Fibroblast of the conjunctiva (primary cell): ENCODE measurements at regions not wholly inside any gene's neighbourhood (a gene's known extent, or its start where the extent isn't known, plus 50 kb on each side); places are given as distances from the start of the nearest gene placed in this dataset.
A peak's percentile ranks its signal among the peaks of the same experiment; 100 is the strongest.
"Not testable (repeated sequence)": the region's sequence is repeated elsewhere in the genome, so short reads cannot be mapped to it uniquely, and the experiment has no call there.

Experiments used
- DNase-seq: peaks from one replicate; pipeline ENCODE4 v3.0.0-alpha.2; 2010; ENCODE audit warnings: low read depth

- DNase-seq: no peak
These were observed 511.1 kb upstream of the UBE2E2 start for GRCh38 chr3:22691856-22692628.

DNA sequence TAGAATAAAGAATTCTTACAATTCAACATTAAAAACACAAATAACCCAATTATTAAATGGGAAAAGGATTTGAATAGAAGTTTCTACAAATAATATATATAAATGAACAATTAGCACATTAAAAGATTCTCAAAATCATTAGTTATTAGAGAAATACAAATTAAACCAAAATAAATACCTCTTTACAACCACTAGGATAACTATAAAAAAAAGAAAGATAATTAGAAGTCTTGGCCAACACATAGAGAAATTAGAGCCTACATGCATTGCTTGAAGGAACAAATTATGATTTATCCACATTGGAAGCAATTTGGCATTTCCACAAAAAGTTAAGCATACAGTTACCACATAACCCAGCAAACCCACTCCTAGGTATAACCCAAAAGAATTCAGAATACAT, 502.3 kb upstream of the UBE2E2 start:
- DNase-seq: no peak

DNA sequence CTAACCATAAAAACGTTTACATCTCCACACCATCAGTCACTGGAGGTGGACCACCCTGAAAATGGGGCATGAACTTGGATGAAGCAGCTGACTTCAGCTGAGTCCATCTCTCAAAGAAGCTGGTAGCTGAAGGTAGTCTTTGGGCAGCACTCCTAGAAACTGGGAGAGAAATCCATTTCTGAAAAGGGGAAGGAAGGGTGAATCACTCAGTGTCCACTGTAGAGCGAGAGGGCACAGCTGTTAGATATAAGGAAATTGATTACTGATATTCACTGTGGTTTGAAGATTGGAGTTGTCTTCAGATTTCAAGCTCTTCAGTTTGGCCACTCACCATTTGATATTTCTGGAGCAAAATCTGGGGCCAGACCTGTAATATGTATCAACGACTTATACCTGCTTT, 499.0 kb upstream of the UBE2E2 start:
- no peak for DNase-seq

- DNase-seq: no peak
These were observed 498.4 kb upstream of the UBE2E2 start for GRCh38 chr3:22704571-22705354.

DNA sequence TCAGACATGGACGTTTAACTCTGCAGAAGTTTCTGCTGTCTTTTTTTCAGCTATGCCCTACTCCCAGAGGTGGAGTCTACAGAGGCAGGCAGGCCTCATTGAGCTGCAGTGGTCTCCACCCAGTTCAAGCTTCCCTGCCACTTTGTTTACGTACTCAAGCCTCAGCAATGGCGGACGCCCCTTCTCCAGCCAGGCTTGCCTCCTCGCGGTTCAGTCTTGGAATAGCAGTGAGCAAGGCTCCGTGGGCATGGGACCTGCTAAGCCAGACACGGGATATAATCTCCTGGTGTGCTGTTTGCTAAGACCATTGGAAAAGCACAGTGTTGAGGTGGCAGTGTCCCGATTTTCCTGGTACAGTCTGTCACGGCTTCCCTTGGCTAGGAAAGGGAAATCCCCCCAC, 496.2 kb upstream of the UBE2E2 start:
- not testable (repeated sequence) for DNase-seq

- DNase-seq: peak; percentile 80
These were observed 489.2 kb upstream of the UBE2E2 start for GRCh38 chr3:22713936-22714335.

GRCh38 chr3:22714749-22715148, 488.4 kb upstream of the UBE2E2 start:
- DNase-seq: no peak

GRCh38 chr3:22720596-22720995, 482.5 kb upstream of the UBE2E2 start:
- DNase-seq: no peak

DNA sequence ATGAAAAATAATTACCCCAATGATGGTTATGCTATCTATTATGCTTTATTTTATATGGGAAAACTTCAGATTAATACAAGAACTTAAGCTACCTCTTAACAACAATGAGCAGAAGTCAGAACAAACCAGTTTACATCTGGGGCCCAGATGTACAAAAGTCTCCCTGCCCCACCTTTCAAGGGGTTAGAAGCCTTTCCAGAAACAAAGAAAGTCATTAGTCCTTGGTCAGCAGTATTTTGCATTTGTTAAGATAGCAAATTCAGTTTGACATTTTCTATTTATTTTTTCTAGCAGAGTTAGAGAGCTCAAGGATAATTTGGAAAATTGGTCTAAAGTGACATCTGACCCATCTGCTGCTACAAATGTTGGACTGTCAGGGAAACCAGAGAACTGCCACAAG, 478.7 kb upstream of the UBE2E2 start:
- no peak for DNase-seq

DNA sequence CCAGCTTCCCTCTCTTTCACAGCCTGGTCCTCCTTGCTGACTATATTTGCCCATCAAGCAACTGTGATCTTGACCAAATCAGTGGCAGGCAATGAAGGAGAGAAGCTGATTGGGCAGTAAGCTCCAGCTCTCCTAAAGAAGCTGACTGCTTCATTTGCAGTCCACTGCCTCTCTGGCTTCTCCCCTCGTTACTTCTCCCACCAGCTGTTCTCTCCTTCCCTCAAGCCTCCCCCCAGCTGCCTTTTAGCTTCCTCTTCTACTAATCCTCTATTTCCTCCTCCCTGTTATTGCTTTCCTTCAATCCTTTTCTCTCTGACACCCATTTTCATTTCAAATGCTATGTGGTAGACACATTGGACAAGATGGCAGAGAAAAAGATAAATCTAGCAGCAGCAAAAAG, 474.7 kb upstream of the UBE2E2 start:
- DNase-seq: no peak

- DNase-seq: no peak
These were observed 473.9 kb upstream of the UBE2E2 start for GRCh38 chr3:22729212-22729611.

GRCh38 chr3:22729981-22730380, 473.1 kb upstream of the UBE2E2 start:
- no peak for DNase-seq

GRCh38 chr3:22730701-22731100, 472.4 kb upstream of the UBE2E2 start:
- DNase-seq: no peak

GRCh38 chr3:22731901-22732300, 471.2 kb upstream of the UBE2E2 start:
- DNase-seq: no peak

- DNase-seq: no peak
These were observed 470.5 kb upstream of the UBE2E2 start for GRCh38 chr3:22732641-22733040.

DNA sequence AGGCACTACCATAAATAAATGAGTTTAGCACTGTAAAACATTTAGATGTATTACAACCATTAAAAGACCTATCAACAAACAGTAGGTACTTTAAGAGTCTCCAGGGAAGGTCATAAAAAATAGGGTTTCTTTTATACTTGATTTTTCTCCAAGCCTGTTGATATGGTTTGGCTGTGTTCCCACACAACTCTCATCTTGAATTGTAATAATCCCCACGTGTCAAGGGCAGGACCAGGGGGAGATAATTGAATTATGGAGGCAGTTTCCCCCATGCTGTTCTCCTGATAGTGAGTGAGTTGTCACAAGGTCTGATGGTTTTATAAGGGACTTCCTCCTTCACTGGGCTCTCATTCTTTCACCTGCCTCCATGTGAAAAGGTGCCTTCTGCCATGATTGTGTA, 468.9 kb upstream of the UBE2E2 start:
- no peak for DNase-seq

DNA sequence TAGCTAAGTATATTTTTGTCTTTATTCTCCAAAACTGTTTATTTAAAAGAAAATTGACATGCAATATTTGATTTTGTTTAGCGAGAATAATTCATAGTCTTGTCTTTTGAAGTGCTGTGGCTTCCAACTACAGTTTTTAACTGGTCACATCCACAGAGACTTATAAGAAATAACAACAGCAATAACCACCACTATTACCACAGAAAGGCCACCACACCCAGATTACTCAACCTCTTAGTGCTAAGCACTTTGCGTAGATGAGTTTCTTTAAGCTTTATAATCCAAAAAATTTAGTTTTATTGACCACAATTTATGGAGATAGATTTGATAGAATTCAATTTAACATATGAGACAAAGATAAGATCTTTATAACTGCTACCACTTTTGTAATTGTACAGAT, 468.4 kb upstream of the UBE2E2 start:
- no peak for DNase-seq

DNA sequence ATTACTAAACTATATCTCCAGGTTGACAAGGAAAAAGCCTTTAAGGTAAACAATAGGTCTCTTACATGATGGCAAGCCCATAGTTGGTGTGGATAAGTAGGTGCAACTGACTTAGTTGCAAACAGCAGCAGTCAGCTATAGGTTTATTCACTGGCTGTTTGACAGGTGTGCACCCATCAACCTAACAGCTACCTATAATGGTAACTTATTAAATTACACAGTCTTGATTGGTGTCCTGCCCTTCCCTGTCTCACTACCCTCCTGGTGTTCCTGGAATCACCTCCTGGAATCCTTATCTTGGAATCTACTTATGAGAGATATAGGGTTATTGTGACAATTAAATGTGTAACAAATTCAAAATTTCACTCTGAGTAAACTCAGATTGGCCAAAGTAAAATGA, 467.8 kb upstream of the UBE2E2 start:
- DNase-seq: no peak

DNA sequence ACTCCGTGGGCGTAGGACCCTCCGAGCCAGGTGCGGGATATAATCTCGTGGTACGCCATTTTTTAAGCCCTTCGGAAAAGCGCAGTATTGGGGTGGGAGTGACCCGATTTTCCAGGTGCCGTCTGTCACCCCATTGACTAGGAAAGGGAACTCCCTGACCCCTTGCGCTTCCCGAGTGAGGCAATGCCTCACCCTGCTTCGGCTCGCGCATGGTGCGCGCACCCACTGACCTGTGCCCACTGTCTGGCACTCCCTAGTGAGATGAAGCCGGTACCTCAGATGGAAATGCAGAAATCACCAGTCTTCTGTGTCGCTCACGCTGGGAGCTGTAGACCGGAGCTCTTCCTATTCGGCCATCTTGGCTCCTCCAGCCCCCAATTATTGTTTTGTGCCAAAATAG, 459.7 kb upstream of the UBE2E2 start:
- DNase-seq: not testable (repeated sequence)

GRCh38 chr3:22745321-22745720, 457.8 kb upstream of the UBE2E2 start:
- DNase-seq: no peak

DNA sequence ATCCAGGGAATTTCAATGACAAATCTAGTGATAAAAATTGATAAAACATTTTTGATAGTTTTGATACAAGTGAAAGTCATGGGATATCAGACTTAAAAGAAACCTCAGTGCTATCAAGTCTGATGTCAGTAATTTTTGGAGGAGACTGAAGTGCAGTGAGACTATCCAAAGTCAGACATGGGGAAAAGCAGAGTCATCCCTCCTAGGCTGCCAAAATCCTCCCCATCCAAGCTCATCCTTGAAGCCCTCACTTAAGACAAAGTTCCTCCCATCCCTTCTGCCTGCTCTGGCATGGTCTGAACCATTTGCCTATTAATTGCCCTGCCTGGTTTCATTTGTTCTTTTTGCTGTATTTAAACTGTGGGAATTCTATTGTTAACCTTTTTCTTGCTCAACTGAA, 456.9 kb upstream of the UBE2E2 start:
- DNase-seq: no peak

DNA sequence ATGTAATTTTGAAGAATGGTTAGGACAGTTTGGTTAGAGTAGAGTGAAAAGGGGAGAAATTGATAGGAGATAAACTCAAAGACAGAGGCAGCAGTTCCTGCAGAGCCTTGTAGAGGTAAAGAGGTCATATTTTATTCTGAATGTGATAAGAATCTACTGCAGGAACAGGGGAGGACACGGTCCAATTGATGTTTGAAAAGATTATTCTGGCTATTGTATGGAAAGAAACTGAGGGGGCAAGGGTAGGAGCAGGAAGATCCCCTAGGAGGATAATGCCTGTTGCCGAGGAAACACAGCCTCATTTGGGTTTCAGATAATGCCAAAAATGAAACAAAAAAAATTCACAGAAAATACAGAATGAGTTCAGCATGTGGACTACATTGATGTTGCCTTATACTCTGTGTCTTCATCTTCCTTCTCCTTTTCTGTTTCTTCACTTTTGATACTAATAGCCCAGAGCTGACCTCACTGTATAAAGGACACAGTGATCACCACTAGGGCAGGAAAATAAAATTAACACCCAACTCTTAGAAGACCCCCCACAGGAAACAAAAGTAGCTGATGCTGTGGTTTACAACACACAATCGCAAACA, 454.6 kb upstream of the UBE2E2 start:
- no peak for DNase-seq

- no peak for DNase-seq
These were observed 443.4 kb upstream of the UBE2E2 start for GRCh38 chr3:22759636-22760310.
